ENCODE measurements at regions not wholly inside any gene's neighbourhood (a gene's known extent, or its start where the extent isn't known, plus 50 kb on each side); places are given as distances from the start of the nearest gene placed in this dataset.
A peak's percentile ranks its signal among the peaks of the same experiment; 100 is the strongest.

DNA sequence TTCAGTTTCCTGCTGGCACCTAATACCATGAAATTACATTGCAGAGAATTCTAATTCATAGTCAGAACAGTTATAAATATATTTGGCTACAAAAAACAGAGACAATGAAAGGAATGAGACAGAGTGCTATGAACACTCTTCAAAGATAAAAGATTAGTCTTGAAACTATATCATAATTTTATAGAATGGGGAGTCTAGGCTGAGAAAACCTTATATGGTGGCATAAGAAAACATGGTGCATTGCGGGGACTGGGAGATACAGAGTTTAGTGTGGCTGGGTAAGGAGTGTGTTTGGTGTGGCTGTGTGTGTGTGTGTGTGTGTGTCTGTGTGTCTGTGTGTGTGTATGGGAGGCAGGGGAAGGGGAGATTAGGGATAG is 64.5 kb upstream of the CTLA4 start:
- DNase-seq = no peak
- no peak overlapping the region for H3K27ac ChIP-seq (ENCODE audit: insufficient read depth, low read length, poor library complexity, severe bottlenecking)
- H3K27me3 ChIP-seq (replicated peaks; ENCODE audit: control insufficient read depth, insufficient read depth, low read length, poor library complexity, severe bottlenecking) = no peaks in the 10 kb centered on the region
- peaks cover 18% of the 10 kb centered on the region for H3K4me1 ChIP-seq (ENCODE audit: control insufficient read depth, insufficient read depth, low read length, poor library complexity, severe bottlenecking)
- no peaks in the 10 kb centered on the region for H3K36me3 ChIP-seq (ENCODE audit: control insufficient read depth, insufficient read depth, low read length)
- no peaks in the 10 kb centered on the region for H3K9me3 ChIP-seq (ENCODE audit: control insufficient read depth, low read length)
- no peak overlapping the region for H3K4me3 ChIP-seq (ENCODE audit: insufficient read depth, low read depth, low read length, poor library complexity, severe bottlenecking)

DNA sequence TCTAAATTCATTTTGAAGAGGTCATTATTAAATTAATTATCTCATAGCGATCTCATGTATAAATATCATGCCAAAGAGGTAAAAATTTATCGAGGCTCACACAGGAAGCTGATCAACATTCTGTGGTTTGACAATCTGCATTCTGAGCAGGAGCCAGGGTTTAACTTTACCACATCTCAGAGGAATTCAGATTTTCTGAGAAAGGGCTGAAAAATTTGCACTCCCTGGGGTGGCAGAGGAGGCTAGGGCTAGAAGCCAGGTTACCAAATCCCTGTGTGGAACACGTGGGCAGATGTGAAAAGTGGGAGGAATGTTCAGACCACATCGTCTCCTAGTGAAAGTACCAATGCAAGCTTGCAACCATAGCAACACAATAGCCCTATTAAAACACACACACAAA is 63.5 kb upstream of the CTLA4 start:
- DNase-seq = no peak
- no peak overlapping the region for H3K27ac ChIP-seq (ENCODE audit: insufficient read depth, low read length, poor library complexity, severe bottlenecking)
- no peak overlapping the region for H3K4me3 ChIP-seq (ENCODE audit: insufficient read depth, low read depth, low read length, poor library complexity, severe bottlenecking)

DNA sequence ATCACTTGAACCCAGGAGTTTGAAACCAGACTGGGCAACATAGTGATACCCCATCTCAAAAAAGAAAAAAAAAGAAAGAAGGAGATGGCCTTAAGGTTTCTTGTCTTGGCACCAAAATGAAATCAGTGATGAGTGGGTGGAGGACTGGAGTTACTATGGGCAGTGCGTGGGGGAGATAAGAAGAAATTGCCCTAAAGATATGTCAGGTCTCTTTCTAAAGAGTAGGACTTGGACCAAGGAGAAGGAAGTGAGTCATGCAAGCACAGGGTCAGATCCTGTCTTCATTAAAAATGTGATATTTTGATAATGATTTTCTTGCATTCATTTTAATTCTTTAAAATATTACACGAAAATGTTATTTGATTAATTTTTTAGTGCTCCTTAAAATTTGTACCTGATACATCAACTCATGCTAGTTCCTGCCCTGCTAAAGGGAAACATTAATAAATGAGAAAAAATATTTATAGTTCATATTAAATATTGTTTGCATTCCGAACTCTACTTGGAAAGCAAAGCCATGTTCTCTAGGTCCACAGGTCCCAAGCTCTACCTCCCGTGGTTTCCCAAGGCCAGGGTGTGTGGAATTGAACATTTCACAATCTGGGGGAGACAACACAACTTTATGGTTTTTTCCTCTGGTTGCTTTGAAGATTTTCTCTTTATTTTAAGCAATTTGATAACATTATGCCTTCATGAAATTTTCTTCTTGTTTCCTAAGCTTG is 62.6 kb upstream of the CTLA4 start:
- Histone ChIP-seq H3K9me3 (ENCODE audit: control insufficient read depth, low read length) (no peaks in the 10 kb centered on the region), H3K27me3 (replicated peaks; ENCODE audit: control insufficient read depth, insufficient read depth, low read length, poor library complexity, severe bottlenecking) (no peaks in the 10 kb centered on the region), H3K4me3 (ENCODE audit: insufficient read depth, low read depth, low read length, poor library complexity, severe bottlenecking) (no peak overlapping the region), H3K27ac (ENCODE audit: insufficient read depth, low read length, poor library complexity, severe bottlenecking) (no peak overlapping the region), H3K36me3 (ENCODE audit: control insufficient read depth, insufficient read depth, low read length) (no peaks in the 10 kb centered on the region), H3K4me1 (ENCODE audit: control insufficient read depth, insufficient read depth, low read length, poor library complexity, severe bottlenecking) (peaks cover 18% of the 10 kb centered on the region)
- DNase-seq = no peak

More for the DNA sequence above, 63.5 kb upstream of the CTLA4 start:
- Histone ChIP-seq H3K4me1 (ENCODE audit: control insufficient read depth, insufficient read depth, low read length, poor library complexity, severe bottlenecking) (peaks cover 18% of the 10 kb centered on the region), H3K36me3 (ENCODE audit: control insufficient read depth, insufficient read depth, low read length) (no peaks in the 10 kb centered on the region), H3K27me3 (replicated peaks; ENCODE audit: control insufficient read depth, insufficient read depth, low read length, poor library complexity, severe bottlenecking) (no peaks in the 10 kb centered on the region), H3K9me3 (ENCODE audit: control insufficient read depth, low read length) (no peaks in the 10 kb centered on the region)

DNA sequence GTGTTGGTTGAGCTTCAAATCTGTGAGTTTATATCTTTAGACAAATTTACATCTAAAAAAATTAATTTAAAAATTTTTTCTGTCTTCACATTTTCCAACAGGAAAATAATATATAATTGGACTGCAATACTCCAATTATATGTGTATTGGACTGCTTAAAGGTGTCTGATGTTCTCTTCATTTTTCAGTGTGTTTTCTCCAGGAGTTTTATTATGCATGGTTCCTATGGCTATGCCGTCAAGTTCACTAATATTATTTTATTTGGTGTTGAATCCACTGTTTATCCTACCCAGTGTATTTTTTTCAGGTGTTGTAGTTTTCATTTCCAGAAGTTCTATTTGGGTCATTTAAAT is 62.1 kb upstream of the CTLA4 start:
- Histone ChIP-seq H3K4me3 (ENCODE audit: insufficient read depth, low read depth, low read length, poor library complexity, severe bottlenecking) (no peak overlapping the region), H3K36me3 (ENCODE audit: control insufficient read depth, insufficient read depth, low read length) (no peaks in the 10 kb centered on the region), H3K4me1 (ENCODE audit: control insufficient read depth, insufficient read depth, low read length, poor library complexity, severe bottlenecking) (peaks cover 18% of the 10 kb centered on the region), H3K27me3 (replicated peaks; ENCODE audit: control insufficient read depth, insufficient read depth, low read length, poor library complexity, severe bottlenecking) (no peaks in the 10 kb centered on the region), H3K9me3 (ENCODE audit: control insufficient read depth, low read length) (no peaks in the 10 kb centered on the region), H3K27ac (ENCODE audit: insufficient read depth, low read length, poor library complexity, severe bottlenecking) (no peak overlapping the region)
- DNase-seq = no peak

DNA sequence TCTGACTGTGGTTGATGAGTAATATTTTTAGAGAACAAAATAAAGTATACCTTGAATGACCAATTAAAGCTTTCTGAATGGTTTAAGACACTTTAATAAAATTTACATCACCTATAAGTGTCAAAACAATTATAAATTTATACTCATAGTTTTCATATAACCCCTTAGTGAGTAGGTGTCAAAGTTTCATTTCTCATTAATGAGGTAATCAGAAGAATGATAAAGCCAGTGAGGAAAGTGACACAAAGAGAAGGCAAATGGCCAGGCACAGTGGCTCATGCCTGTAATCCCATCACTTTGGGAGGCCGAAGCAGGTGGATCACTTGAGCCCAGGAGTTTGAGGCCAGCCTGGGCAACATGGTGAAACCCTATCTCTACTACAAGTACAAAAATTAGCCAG is 60.8 kb upstream of the CTLA4 start:
- Histone ChIP-seq H3K4me1 (ENCODE audit: control insufficient read depth, insufficient read depth, low read length, poor library complexity, severe bottlenecking) (peaks cover 22% of the 10 kb centered on the region), H3K36me3 (ENCODE audit: control insufficient read depth, insufficient read depth, low read length) (no peaks in the 10 kb centered on the region), H3K27ac (ENCODE audit: insufficient read depth, low read length, poor library complexity, severe bottlenecking) (no peak overlapping the region)

DNA sequence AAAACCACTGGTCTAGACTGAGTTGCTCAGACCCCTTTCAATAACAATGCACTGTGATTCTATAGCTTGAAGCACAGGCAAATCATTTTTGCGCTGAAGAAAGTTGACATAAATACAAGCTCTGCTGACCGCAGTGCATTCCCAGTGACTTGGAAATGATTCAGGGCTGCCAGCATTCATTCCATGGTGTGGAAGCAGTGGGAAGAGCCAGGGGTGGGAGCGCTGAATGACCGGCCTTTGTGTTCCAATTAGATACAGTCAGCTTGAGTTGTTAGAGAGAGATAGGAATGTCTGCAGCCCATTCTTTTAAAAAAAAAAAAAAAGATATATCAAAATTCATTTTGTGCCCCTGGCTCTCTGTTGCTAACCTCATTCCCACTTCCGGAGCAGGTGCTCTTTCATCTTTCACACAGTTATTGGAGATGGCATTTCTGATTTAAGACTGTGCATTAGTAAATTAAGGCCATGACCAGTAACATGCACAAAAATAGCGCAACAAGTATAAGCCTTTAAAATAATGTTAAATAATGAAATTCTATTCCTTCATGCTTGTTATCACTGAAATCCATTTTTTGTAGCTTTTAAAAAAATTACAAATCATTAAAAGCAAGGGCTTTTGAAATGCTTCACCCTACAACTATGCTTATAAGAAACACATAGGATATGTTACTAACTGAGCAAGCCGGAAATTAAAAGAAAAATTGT is 59.4 kb upstream of the CTLA4 start:
- Histone ChIP-seq H3K9me3 (ENCODE audit: control insufficient read depth, low read length) (no peaks in the 10 kb centered on the region), H3K4me1 (ENCODE audit: control insufficient read depth, insufficient read depth, low read length, poor library complexity, severe bottlenecking) (peaks cover 23% of the 10 kb centered on the region), H3K4me3 (ENCODE audit: insufficient read depth, low read depth, low read length, poor library complexity, severe bottlenecking) (no peak overlapping the region), H3K27ac (ENCODE audit: insufficient read depth, low read length, poor library complexity, severe bottlenecking) (no peak overlapping the region), H3K36me3 (ENCODE audit: control insufficient read depth, insufficient read depth, low read length) (no peaks in the 10 kb centered on the region), H3K27me3 (replicated peaks; ENCODE audit: control insufficient read depth, insufficient read depth, low read length, poor library complexity, severe bottlenecking) (no peaks in the 10 kb centered on the region)
- DNase-seq = no peak

More for the DNA sequence above, 60.8 kb upstream of the CTLA4 start:
- no peak for DNase-seq
- no peaks in the 10 kb centered on the region for H3K27me3 ChIP-seq (replicated peaks; ENCODE audit: control insufficient read depth, insufficient read depth, low read length, poor library complexity, severe bottlenecking)
- H3K4me3 ChIP-seq (ENCODE audit: insufficient read depth, low read depth, low read length, poor library complexity, severe bottlenecking) = no peak overlapping the region
- H3K9me3 ChIP-seq (ENCODE audit: control insufficient read depth, low read length) = no peaks in the 10 kb centered on the region

DNA sequence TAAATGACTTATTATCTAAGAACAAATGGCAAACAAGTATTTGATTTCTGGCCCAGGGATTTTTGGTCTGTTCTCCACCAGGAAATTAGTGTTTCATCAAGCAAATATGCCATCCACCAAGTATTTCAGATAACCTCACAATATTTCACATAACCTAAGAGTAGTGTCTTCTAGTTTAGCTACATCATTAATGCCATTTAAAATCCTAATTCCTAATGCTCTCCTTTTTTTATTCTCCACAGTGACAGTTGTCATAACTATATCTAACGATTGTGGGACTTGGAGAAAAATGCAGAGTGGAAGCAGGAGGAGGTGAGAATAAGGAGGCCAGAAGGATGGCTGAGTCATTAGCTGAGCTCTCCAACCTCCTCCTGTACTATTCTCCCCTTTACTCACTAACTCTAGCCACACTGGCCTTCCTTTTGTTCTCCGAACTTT is 58.5 kb upstream of the CTLA4 start:
- no peak for DNase-seq
- Histone ChIP-seq H3K36me3 (ENCODE audit: control insufficient read depth, insufficient read depth, low read length) (no peaks in the 10 kb centered on the region), H3K27ac (ENCODE audit: insufficient read depth, low read length, poor library complexity, severe bottlenecking) (no peak overlapping the region), H3K4me3 (ENCODE audit: insufficient read depth, low read depth, low read length, poor library complexity, severe bottlenecking) (no peak overlapping the region), H3K9me3 (ENCODE audit: control insufficient read depth, low read length) (no peaks in the 10 kb centered on the region), H3K4me1 (ENCODE audit: control insufficient read depth, insufficient read depth, low read length, poor library complexity, severe bottlenecking) (peaks cover 16% of the 10 kb centered on the region), H3K27me3 (replicated peaks; ENCODE audit: control insufficient read depth, insufficient read depth, low read length, poor library complexity, severe bottlenecking) (no peaks in the 10 kb centered on the region)

DNA sequence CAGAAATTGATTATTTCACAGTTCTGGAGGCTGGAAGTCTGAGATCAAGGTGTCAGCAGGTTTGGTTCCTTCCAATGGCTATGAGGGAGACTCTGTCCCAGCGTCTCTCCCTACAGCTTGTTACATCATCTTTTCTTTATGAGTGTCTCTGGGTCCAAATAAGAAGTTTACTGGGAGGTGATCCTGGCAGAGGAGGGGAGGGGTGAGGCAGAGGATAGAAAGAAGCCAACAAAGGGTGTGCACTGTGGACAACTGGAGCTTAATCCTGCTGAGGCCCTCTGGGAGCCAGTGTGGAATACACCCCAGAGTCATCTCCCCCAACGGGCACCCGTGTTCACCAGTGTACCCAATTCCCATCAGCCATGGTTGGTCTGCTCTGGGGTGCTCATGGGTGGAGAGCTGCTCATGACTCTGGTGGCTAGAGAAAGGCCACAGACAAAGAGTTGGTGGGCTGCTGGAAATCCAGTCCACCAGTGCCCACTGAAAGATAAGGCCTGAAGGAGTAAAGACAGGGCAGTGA is 57.5 kb upstream of the CTLA4 start:
- no peak overlapping the region for H3K4me3 ChIP-seq (ENCODE audit: insufficient read depth, low read depth, low read length, poor library complexity, severe bottlenecking)
- H3K36me3 ChIP-seq (ENCODE audit: control insufficient read depth, insufficient read depth, low read length) = no peaks in the 10 kb centered on the region
- no peaks in the 10 kb centered on the region for H3K9me3 ChIP-seq (ENCODE audit: control insufficient read depth, low read length)
- H3K4me1 ChIP-seq (ENCODE audit: control insufficient read depth, insufficient read depth, low read length, poor library complexity, severe bottlenecking) = peaks cover 12% of the 10 kb centered on the region
- H3K27ac ChIP-seq (ENCODE audit: insufficient read depth, low read length, poor library complexity, severe bottlenecking) = no peak overlapping the region
- DNase-seq = no peak
- H3K27me3 ChIP-seq (replicated peaks; ENCODE audit: control insufficient read depth, insufficient read depth, low read length, poor library complexity, severe bottlenecking) = no peaks in the 10 kb centered on the region

DNA sequence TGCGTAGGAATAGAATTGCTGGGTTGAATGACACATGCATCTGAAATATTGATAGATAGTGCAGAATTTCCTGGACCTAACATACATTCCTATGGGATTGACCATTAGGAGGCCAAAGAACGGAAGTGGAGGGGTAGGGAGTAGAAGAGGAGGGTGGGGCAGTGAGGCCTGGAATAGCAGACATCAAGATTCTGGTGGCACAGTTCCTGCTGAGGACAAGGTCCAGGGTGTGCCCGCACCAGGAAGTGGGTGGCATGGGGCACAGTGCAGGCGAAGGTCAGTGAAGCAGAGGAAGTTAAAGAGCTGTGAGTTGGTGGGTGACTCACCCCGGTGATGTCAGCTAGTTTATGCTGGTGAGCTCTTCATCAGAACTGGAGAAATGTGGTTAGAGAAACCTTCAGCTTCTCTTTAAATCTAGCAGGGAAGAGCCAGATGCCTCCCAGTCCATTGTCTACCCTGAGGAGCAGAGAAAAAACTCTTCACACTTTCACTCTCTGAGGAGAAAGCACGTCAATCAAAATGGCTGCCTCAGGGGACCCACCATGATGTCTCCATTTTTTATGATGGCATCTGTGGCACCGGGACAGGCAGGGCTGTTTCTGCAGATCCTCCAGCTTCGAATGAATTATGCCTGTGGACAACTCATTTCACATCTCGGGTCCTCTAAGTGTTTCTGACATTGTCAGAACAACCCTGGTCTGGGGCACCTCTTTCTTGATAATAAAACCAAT is 55.9 kb upstream of the CTLA4 start:
- Histone ChIP-seq H3K27me3 (replicated peaks; ENCODE audit: control insufficient read depth, insufficient read depth, low read length, poor library complexity, severe bottlenecking) (no peaks in the 10 kb centered on the region), H3K36me3 (ENCODE audit: control insufficient read depth, insufficient read depth, low read length) (no peaks in the 10 kb centered on the region), H3K27ac (ENCODE audit: insufficient read depth, low read length, poor library complexity, severe bottlenecking) (peak overlapping the region; percentile 26), H3K9me3 (ENCODE audit: control insufficient read depth, low read length) (no peaks in the 10 kb centered on the region), H3K4me3 (ENCODE audit: insufficient read depth, low read depth, low read length, poor library complexity, severe bottlenecking) (no peak overlapping the region), H3K4me1 (ENCODE audit: control insufficient read depth, insufficient read depth, low read length, poor library complexity, severe bottlenecking) (peaks cover 12% of the 10 kb centered on the region)
- DNase-seq = peak; percentile 27 to 33 (median 28)

Data from effector memory CD4-positive, alpha-beta T cell (primary cell).